Erythroblast (primary cell): ENCODE measurements at regions not wholly inside any gene's neighbourhood (a gene's known extent, or its start where the extent isn't known, plus 50 kb on each side); places are given as distances from the start of the nearest gene placed in this dataset.

ENCODE experiments used
- GATA1 ChIP-seq: IDR thresholded peaks from 2 replicates; pipeline ENCODE4 v1.6.1; 2011; ENCODE audit warnings: low read depth, mild to moderate bottlenecking, control low read depth, low read length, moderate library complexity
- POLR2A ChIP-seq: IDR thresholded peaks from 2 replicates; pipeline ENCODE4 v1.6.1; 2011; ENCODE audit warnings: mild to moderate bottlenecking, low read length

DNA sequence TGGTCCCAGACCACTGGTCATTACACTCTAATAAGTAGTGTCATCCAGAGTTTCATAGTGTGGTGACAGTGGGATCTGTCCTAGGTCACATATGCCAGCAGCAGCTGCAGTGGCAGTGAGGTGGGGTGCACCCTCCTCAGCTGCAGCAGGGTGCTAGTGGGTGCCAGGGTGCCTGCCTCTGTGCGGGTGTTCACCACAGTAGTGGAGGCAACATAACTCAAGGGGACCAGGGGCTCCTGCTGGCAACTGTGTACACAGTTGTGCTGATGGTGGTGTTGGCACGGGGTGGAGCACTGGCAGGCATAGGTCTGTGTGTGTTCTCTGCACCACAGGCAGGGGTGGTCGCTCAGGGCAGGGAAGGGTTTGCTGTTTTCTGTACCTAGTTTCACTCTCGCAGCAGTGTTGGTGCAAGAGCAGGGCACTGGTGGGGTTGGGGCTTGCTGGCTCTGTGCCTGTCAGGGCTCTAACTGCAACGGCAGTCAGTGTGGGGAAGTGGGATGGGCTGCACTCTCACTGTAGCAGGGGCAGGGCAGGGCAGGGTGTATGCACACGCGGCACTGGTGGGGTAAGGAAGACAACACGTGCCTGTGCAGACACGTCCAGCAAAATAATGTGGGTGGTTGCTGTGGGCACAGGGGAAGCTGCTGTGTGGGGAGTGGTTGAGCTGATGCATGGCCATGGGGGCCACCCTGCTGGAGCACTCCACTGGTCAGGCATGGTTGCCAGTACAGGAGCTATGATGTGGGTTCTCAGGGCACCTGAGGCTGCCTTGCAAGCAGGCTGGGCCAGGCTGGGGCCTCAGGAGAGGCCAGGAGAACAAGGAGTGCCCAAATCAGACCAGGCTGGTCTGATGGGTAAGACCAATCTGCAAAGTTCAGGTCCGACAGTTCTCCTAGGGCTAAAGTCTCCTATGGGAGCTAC lies 226.6 kb downstream of the MEIS1 start:
- no peak for TF ChIP-seq POLR2A
- no peak for TF ChIP-seq GATA1
